ENCODE measurements at regions not wholly inside any gene's neighbourhood (a gene's known extent, or its start where the extent isn't known, plus 50 kb on each side); places are given as distances from the start of the nearest gene placed in this dataset.
"Not testable (repeated sequence)": the region's sequence is repeated elsewhere in the genome, so short reads cannot be mapped to it uniquely, and the experiment has no call there.

- intact Hi-C loops (cut with DNase I; ENCODE audit: low total_unique reads) = loop anchor here (5.0 kb wide), 1 partner anchor 168 kb away; no protein-coding TSS in a partner anchor
- H3K27ac ChIP-seq = no peak overlapping the region
- no peak for DNase-seq
These were observed 67.5 kb upstream of the ZNG1B start for GRCh38 chr2:113370030-113370429.

GRCh38 chr2:113368581-113368980, 68.9 kb upstream of the ZNG1B start:
- H3K36me3 ChIP-seq; H3K9me3 ChIP-seq; H3K27me3 ChIP-seq; H3K27ac ChIP-seq; H3K4me3 ChIP-seq; DNase-seq; H3K4me1 ChIP-seq; intact Hi-C loops (cut with DNase I; ENCODE audit: low total_unique reads): not testable (repeated sequence)

More at GRCh38 chr2:113370030-113370429, 67.5 kb upstream of the ZNG1B start:
- H3K4me3 ChIP-seq = no peak overlapping the region
- H3K4me1 ChIP-seq = peaks cover 0 to 4% (median 1%) of the 10 kb centered on the region in 4 donors
- TF ChIP-seq CTCF (IDR thresholded peaks at IDR 0.05) = no peak
- H3K36me3 ChIP-seq = no peaks in the 10 kb centered on the region
- no peaks in the 10 kb centered on the region for H3K9me3 ChIP-seq
- H3K27me3 ChIP-seq = peaks cover 0 to 11% of the 10 kb centered on the region in 2 donors

- H3K4me3 ChIP-seq; H3K9me3 ChIP-seq; H3K27ac ChIP-seq; H3K4me1 ChIP-seq; H3K27me3 ChIP-seq; intact Hi-C loops (cut with DNase I; ENCODE audit: low total_unique reads); H3K36me3 ChIP-seq; DNase-seq: not testable (repeated sequence)
These were observed 70.7 kb upstream of the ZNG1B start for GRCh38 chr2:113366821-113367220.

- DNase-seq; H3K4me3 ChIP-seq; intact Hi-C loops (cut with DNase I; ENCODE audit: low total_unique reads); H3K9me3 ChIP-seq; H3K27ac ChIP-seq; H3K4me1 ChIP-seq; H3K36me3 ChIP-seq; H3K27me3 ChIP-seq: not testable (repeated sequence)
These were observed 71.7 kb upstream of the ZNG1B start for GRCh38 chr2:113365791-113366190.

GRCh38 chr2:113365290-113365689, 72.2 kb upstream of the ZNG1B start:
- H3K4me1 ChIP-seq; H3K9me3 ChIP-seq; H3K36me3 ChIP-seq; H3K27me3 ChIP-seq; intact Hi-C loops (cut with DNase I; ENCODE audit: low total_unique reads); H3K27ac ChIP-seq; DNase-seq; H3K4me3 ChIP-seq: not testable (repeated sequence)

- intact Hi-C loops (cut with DNase I; ENCODE audit: low total_unique reads) = no loop called here
- no peak for DNase-seq
- no peak for TF ChIP-seq CTCF (IDR thresholded peaks at IDR 0.05)
These were observed 76.4 kb upstream of the ZNG1B start for GRCh38 chr2:113361051-113361450.

GRCh38 chr2:113357071-113357470, 78.3 kb upstream of the PAX8 start:
- Histone ChIP-seq H3K27me3 (no peaks in the 10 kb centered on the region), H3K4me3 (no peak overlapping the region), H3K9me3 (no peaks in the 10 kb centered on the region), H3K36me3 (no peaks in the 10 kb centered on the region), H3K4me1 (no peaks in the 10 kb centered on the region), H3K27ac (no peak overlapping the region)
- TF ChIP-seq CTCF (IDR thresholded peaks at IDR 0.05) = no peak
- intact Hi-C loops (cut with DNase I; ENCODE audit: low total_unique reads) = no loop called here
- no peak for DNase-seq

More at GRCh38 chr2:113361051-113361450, 76.4 kb upstream of the ZNG1B start:
- Histone ChIP-seq H3K27ac (no peak overlapping the region), H3K9me3 (no peaks in the 10 kb centered on the region), H3K36me3 (no peaks in the 10 kb centered on the region), H3K27me3 (no peaks in the 10 kb centered on the region), H3K4me1 (no peaks in the 10 kb centered on the region), H3K4me3 (no peak overlapping the region)

- H3K27ac ChIP-seq; H3K36me3 ChIP-seq; H3K4me3 ChIP-seq; H3K9me3 ChIP-seq; DNase-seq; H3K4me1 ChIP-seq; intact Hi-C loops (cut with DNase I; ENCODE audit: low total_unique reads); H3K27me3 ChIP-seq: not testable (repeated sequence)
These were observed 77.6 kb upstream of the PAX8 start for GRCh38 chr2:113356284-113356683.

GRCh38 chr2:113355339-113356015, 76.8 kb upstream of the PAX8 start:
- intact Hi-C loops (cut with DNase I; ENCODE audit: low total_unique reads); H3K27ac ChIP-seq; H3K9me3 ChIP-seq; DNase-seq; H3K27me3 ChIP-seq; H3K4me1 ChIP-seq; H3K36me3 ChIP-seq; H3K4me3 ChIP-seq: not testable (repeated sequence)
